Suprapubic skin (tissue), 4 donors: ENCODE measurements at regions not wholly inside any gene's neighbourhood (a gene's known extent, or its start where the extent isn't known, plus 50 kb on each side); places are given as distances from the start of the nearest gene placed in this dataset.

Experiments used
- DNase-seq, 2 donors: peaks; one replicate each; pipeline ENCODE4 v3.0.0-alpha.2; 2019; ENCODE audit warnings: low spot score in 2 of 2
- H3K27ac ChIP-seq: fragments of 200-600 bp; sonication (generic); one replicate; pipeline ENCODE4 v1.5.1; 2019
- H3K27me3 ChIP-seq: fragments of 200-600 bp; sonication (generic); one replicate; pipeline ENCODE4 v1.5.1; 2019
- H3K36me3 ChIP-seq: fragments of 200-600 bp; sonication (generic); one replicate; pipeline ENCODE4 v1.5.1; 2019
- H3K4me1 ChIP-seq: fragments of 200-600 bp; sonication (generic); one replicate; pipeline ENCODE4 v1.5.1; 2019
- H3K4me3 ChIP-seq: fragments of 200-600 bp; sonication (generic); one replicate; pipeline ENCODE4 v1.5.1; 2019; ENCODE audit warnings: mild to moderate bottlenecking
- H3K9me3 ChIP-seq: fragments of 200-600 bp; sonication (generic); one replicate; pipeline ENCODE4 v1.5.1; 2019
- EP300 ChIP-seq: sonication (generic); formaldehyde crosslinking; IDR thresholded peaks from one replicate; pipeline ENCODE4 v1.6.1; 2017; ENCODE audit warnings: antibody characterized with exemption
- POLR2A ChIP-seq, 2 donors: fragments of 450-650 bp; IDR thresholded peaks; one replicate each; pipeline ENCODE4 v1.6.1; 2017; ENCODE audit warnings: antibody characterized with exemption in 2 of 2, mild to moderate bottlenecking in 2 of 2, moderate library complexity in 2 of 2
- POLR2AphosphoS5 ChIP-seq, 3 donors: sonication (generic); formaldehyde crosslinking; IDR thresholded peaks; one replicate each; pipeline ENCODE4 v1.6.1; 2017; ENCODE audit warnings: antibody characterized with exemption in 3 of 3
- WGBS: methylation state at CpG from one replicate; pipeline ENCODE4 v1.1.5; 2018; 5-methylcytosine and 5-hydroxymethylcytosine counted together
- TF ChIP-seq, protein P1 (sequence below), 2 donors: fragments of 200-600 bp in 1 of 2; fragments of 450-650 bp in 1 of 2; sonication (generic) in 1 of 2; IDR thresholded peaks; one replicate each; pipeline ENCODE4 v1.5.1; 2016 to 2019; ENCODE audit warnings: antibody characterized with exemption in 2 of 2, mild to moderate bottlenecking in 1 of 2, moderate library complexity in 1 of 2

DNA sequence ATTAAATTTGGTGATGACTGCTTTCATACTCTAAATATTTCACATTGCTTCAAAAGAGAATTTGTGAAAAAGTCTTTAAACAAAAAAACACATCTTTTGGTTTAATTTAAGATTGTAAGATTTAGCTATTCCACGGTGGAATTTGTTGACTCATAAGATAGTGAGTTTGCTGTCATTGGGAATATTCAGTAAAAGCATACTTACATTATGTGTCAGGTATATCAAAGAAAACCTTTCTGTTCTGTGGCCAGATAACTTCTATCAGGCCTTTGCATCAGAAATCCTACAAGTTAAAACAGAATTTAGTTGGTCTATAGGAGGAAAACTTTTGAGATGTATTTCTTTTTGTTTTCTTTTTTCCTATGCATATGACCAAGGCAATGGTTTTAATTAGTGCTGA is 148.8 kb upstream of the E2F7 start:
- no peak for DNase-seq
- Histone ChIP-seq H3K36me3 (no peaks in the 10 kb centered on the region), H3K27me3 (no peaks in the 10 kb centered on the region), H3K4me1 (no peaks in the 10 kb centered on the region), H3K4me3 (no peak overlapping the region), H3K27ac (no peak overlapping the region), H3K9me3 (peaks cover 9% of the 10 kb centered on the region)
- TF ChIP-seq, protein P1, sequence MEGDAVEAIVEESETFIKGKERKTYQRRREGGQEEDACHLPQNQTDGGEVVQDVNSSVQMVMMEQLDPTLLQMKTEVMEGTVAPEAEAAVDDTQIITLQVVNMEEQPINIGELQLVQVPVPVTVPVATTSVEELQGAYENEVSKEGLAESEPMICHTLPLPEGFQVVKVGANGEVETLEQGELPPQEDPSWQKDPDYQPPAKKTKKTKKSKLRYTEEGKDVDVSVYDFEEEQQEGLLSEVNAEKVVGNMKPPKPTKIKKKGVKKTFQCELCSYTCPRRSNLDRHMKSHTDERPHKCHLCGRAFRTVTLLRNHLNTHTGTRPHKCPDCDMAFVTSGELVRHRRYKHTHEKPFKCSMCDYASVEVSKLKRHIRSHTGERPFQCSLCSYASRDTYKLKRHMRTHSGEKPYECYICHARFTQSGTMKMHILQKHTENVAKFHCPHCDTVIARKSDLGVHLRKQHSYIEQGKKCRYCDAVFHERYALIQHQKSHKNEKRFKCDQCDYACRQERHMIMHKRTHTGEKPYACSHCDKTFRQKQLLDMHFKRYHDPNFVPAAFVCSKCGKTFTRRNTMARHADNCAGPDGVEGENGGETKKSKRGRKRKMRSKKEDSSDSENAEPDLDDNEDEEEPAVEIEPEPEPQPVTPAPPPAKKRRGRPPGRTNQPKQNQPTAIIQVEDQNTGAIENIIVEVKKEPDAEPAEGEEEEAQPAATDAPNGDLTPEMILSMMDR (IDR thresholded peaks at IDR 0.05) = no peak
- TF ChIP-seq EP300 = no peak
- no peak for TF ChIP-seq POLR2AphosphoS5 (IDR thresholded peaks at IDR 0.05)
- TF ChIP-seq POLR2A (IDR thresholded peaks at IDR 0.05) = no peak
- 33% methylated on average over 1 of the region's 1 CpG for WGBS

DNA sequence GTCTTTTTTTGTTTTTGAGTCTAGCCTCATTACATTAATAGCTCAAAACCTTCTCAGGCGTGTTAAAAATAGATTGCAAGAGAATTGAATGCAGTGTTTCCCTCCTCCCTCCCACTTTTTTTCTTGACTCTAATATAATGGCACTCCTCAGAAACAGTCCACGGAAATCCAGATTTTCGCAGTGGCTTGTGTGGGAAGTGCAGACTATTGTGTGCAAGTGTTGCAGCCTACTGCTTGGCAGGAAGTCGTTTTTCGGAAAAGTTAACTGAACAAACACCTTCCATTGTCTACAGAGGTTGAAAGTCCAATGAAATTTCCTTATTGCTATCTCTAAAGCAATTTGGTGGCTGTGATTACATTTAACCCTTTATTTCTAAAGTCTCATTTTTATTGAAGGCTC is 147.9 kb upstream of the E2F7 start:
- Histone ChIP-seq H3K36me3 (no peaks in the 10 kb centered on the region), H3K27me3 (no peaks in the 10 kb centered on the region), H3K4me3 (no peak overlapping the region), H3K4me1 (no peaks in the 10 kb centered on the region), H3K27ac (no peak overlapping the region), H3K9me3 (peaks cover 9% of the 10 kb centered on the region)
- TF ChIP-seq EP300 (no peak), POLR2A (IDR thresholded peaks at IDR 0.05) (no peak), POLR2AphosphoS5 (IDR thresholded peaks at IDR 0.05) (no peak)
- TF ChIP-seq, protein P1 (IDR thresholded peaks at IDR 0.05) = no peak
- 51% methylated on average over 5 of the region's 5 CpGs for WGBS
- no peak for DNase-seq

DNA sequence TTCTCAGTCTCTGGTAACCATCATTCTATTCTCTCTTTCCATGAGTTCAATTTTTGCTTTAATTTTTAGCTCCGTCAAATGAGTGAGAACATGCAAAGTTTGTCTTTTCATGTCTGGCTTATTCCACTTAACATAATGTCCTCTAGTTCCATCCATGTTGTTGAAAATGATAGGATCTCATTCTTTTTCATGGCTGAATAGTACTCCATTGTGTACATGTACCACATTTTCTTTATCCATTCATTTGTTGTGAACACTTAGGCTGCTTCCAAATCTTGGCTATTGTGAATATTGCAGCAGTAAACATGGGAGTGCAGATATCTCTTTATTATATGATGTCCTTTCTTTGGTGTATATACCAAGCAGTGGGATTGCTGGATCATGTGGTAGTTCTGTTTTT is 145.4 kb upstream of the E2F7 start:
- peaks cover 9% of the 10 kb centered on the region for H3K9me3 ChIP-seq
- WGBS = 100% methylated on average over 1 of the region's 1 CpG
- no peaks in the 10 kb centered on the region for H3K27me3 ChIP-seq
- H3K36me3 ChIP-seq = no peaks in the 10 kb centered on the region
- no peak for DNase-seq
- no peaks in the 10 kb centered on the region for H3K4me1 ChIP-seq
- TF ChIP-seq POLR2AphosphoS5 (IDR thresholded peaks at IDR 0.05) (no peak), EP300 (no peak), POLR2A (IDR thresholded peaks at IDR 0.05) (no peak)
- TF ChIP-seq, protein P1 (IDR thresholded peaks at IDR 0.05) = no peak
- H3K4me3 ChIP-seq = no peak overlapping the region
- no peak overlapping the region for H3K27ac ChIP-seq

DNA sequence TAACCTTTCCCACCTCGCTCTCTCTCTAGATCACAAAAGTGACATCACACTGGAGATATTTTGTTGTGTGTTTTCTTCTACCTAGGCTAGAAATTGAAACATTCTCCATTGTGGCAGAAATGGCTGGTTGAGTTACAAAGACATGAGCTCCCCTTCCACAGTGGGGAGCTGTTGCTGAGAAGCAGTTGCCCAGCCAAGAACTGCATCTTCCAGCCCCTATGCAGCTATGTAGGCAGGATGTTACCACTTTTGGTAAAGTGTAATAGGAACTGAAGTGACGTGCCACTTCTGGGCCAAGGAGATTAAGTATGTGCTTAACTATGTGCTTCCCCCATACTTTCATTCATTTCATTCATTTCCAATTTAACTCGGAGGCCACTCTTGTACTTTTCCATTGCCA is 138.7 kb upstream of the E2F7 start:
- no peak overlapping the region for H3K4me3 ChIP-seq
- WGBS = 74% methylated on average over 3 of the region's 3 CpGs
- TF ChIP-seq POLR2AphosphoS5 (IDR thresholded peaks at IDR 0.05) (no peak), POLR2A (IDR thresholded peaks at IDR 0.05) (no peak), EP300 (no peak)
- TF ChIP-seq, protein P1 (IDR thresholded peaks at IDR 0.05) = no peak

DNA sequence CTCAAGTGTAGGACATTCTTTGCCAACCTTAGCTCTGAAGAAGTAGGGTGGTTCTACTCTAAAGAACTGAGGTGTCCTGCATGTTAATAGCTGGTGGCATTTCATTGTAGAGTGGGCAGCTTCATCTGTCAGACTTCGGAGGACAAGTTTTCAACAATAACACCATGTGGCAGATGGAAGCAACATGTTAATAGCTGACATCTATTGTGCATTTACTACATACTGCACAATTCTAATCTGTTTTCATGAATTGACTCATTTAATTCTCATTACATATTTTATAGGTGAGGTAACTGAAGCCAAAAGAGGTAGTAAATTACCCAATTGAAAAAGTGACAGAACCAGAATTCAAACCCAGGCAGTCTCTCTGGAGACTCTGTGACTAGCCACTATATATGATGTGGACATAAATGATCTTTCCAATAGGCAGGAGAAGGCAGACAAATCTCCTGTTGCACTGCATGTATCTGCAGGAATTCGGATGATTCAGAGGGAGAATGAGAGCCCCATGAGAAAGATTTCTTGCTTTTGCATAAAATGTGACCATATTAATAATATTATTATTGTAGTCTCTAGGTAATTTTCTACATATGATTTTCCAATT is 137.2 kb upstream of the E2F7 start:
- TF ChIP-seq POLR2A (IDR thresholded peaks at IDR 0.05) (no peak), POLR2AphosphoS5 (IDR thresholded peaks at IDR 0.05) (no peak), EP300 (no peak)
- TF ChIP-seq, protein P1 (IDR thresholded peaks at IDR 0.05) = no peak
- WGBS = 61% methylated on average over 2 of the region's 2 CpGs

More for the DNA sequence above, 138.7 kb upstream of the E2F7 start:
- DNase-seq = no peak
- H3K27ac ChIP-seq = no peak overlapping the region
- no peaks in the 10 kb centered on the region for H3K27me3 ChIP-seq
- no peaks in the 10 kb centered on the region for H3K4me1 ChIP-seq
- no peaks in the 10 kb centered on the region for H3K9me3 ChIP-seq
- no peaks in the 10 kb centered on the region for H3K36me3 ChIP-seq

More for the DNA sequence above, 137.2 kb upstream of the E2F7 start:
- no peak overlapping the region for H3K4me3 ChIP-seq
- no peaks in the 10 kb centered on the region for H3K36me3 ChIP-seq
- H3K9me3 ChIP-seq = peaks cover 4% of the 10 kb centered on the region
- H3K4me1 ChIP-seq = no peaks in the 10 kb centered on the region
- DNase-seq = no peak
- no peaks in the 10 kb centered on the region for H3K27me3 ChIP-seq
- H3K27ac ChIP-seq = no peak overlapping the region
